ENCODE measurements at regions not wholly inside any gene's neighbourhood (a gene's known extent, or its start where the extent isn't known, plus 50 kb on each side); places are given as distances from the start of the nearest gene placed in this dataset.
A peak's percentile ranks its signal among the peaks of the same experiment; 100 is the strongest.
"Not testable (repeated sequence)": the region's sequence is repeated elsewhere in the genome, so short reads cannot be mapped to it uniquely, and the experiment has no call there.

DNA sequence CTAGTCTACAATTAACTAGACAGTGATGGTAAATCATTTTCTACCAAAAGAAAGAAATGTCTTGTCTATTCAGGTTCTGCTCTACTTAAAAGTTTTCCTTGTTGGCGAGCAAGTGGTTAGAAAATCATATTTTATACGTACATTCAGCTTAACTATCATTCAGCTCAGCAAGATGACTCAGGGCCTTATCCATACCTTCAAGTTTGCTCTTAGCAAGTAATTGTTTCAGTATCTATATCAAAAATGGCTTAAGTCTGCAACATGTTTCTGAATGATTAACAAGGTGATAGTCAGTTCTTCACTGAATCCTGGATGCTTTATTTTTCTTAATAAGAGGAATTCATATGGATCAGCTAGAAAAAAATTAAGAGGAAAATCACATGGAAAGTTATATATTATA lies 90.8 kb upstream of the TP53BP2 start:
- H3K27me3 ChIP-seq; H3K36me3 ChIP-seq (ENCODE audit: low read depth, missing control alignments); intact Hi-C loops (cut with DNase I; ENCODE audit: low total_unique reads); H3K4me3 ChIP-seq; H3K4me1 ChIP-seq; H3K27ac ChIP-seq; DNase-seq; H3K9me3 ChIP-seq: not testable (repeated sequence)
- 81 to 85% methylated on average over 2 of the region's 2 CpGs for WGBS, 2 donors

DNA sequence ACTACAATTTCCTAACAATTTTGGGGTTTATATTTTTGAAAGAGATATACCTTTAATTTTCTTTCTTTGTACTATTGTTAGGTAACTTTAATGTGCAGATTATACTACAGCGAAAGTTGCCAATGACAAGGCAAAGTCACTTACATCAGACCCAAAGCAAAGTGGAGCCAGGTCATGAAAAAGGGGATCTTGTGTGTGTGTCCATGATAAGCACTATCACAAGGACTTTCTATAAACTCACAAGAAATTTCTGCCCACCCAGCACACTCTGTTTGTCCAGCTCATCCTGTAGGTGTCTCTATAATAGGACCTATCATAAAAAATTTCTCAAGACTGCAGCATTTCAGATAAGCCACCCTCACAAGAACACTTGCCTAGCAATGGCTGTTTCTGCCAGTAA lies 85.7 kb upstream of the TP53BP2 start:
- H3K4me3 ChIP-seq; H3K9me3 ChIP-seq; DNase-seq; H3K36me3 ChIP-seq (ENCODE audit: low read depth, missing control alignments); intact Hi-C loops (cut with DNase I; ENCODE audit: low total_unique reads); H3K27me3 ChIP-seq; H3K27ac ChIP-seq; H3K4me1 ChIP-seq: not testable (repeated sequence)
- WGBS, 2 donors: 50 to 94% methylated on average over 1 of the region's 1 CpG

DNA sequence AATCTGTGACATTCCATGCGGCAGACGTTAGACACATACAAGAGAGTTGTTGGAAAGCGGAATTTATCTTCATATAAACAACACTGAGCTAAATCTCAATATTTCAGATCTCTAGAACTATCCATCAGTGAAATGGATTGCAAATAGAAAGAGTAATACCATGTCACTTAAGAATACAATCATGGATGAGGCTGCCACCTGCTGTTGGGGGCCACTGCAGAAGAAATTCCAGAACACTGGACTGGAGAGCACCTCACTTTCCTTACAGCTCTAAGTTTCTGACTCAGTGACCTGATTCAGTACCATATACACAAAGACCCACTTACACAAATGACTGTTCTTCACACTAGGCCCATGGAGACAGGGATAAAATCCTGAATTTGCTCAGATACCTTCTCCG lies 75.1 kb upstream of the TP53BP2 start:
- H3K4me3 ChIP-seq; H3K27ac ChIP-seq; H3K27me3 ChIP-seq; H3K36me3 ChIP-seq (ENCODE audit: low read depth, missing control alignments); H3K4me1 ChIP-seq; intact Hi-C loops (cut with DNase I; ENCODE audit: low total_unique reads); H3K9me3 ChIP-seq: not testable (repeated sequence)
- peak; percentile 51 for DNase-seq
- 92 to 100% methylated on average over 1 of the region's 4 CpGs for WGBS, 2 donors

DNA sequence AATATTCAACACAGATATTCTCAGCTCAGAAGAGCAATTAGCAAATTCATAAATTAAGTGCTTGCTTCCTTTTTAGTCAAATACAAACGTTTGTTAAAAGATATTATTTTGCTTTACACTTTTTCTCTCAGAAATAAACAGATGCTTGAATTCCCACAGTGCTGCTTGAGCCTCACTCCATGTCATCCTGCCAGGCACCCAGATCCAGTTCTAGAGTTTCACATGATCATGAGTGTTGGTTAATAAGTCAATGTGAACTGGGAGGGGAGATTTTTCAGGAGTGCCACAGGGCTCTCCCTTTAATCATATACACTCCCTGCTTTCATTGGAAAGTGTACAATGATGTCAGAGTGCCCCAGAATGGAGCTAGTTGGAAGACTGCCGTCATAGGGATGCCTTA lies 69.7 kb upstream of the TP53BP2 start:
- H3K27ac ChIP-seq; H3K4me1 ChIP-seq; H3K36me3 ChIP-seq (ENCODE audit: low read depth, missing control alignments); H3K9me3 ChIP-seq; intact Hi-C loops (cut with DNase I; ENCODE audit: low total_unique reads); H3K4me3 ChIP-seq; H3K27me3 ChIP-seq; DNase-seq: not testable (repeated sequence)
- 51 to 60% methylated on average over 2 of the region's 2 CpGs for WGBS, 2 donors

DNA sequence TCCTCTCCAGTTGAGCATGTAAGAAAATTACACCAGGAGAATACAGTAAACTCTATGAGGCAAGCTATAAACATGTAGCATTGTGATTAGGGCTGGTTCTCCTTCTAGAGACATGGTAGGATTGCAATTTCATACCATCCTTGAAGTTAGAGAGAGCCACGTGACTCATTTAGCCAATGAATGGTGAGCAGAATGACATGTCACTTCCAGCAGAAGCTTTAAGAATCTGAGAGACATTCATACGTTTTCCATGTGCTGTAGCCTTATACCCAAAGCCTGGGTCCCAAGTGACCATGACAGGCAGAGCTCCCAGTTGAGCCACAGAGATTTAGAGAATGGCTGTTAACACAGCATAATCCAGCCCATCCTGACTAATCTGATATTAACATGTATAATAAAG lies 68.0 kb upstream of the TP53BP2 start:
- WGBS, 2 donors: 69 to 79% methylated on average over 2 of the region's 2 CpGs
- not testable (repeated sequence) for H3K27me3 ChIP-seq

DNA sequence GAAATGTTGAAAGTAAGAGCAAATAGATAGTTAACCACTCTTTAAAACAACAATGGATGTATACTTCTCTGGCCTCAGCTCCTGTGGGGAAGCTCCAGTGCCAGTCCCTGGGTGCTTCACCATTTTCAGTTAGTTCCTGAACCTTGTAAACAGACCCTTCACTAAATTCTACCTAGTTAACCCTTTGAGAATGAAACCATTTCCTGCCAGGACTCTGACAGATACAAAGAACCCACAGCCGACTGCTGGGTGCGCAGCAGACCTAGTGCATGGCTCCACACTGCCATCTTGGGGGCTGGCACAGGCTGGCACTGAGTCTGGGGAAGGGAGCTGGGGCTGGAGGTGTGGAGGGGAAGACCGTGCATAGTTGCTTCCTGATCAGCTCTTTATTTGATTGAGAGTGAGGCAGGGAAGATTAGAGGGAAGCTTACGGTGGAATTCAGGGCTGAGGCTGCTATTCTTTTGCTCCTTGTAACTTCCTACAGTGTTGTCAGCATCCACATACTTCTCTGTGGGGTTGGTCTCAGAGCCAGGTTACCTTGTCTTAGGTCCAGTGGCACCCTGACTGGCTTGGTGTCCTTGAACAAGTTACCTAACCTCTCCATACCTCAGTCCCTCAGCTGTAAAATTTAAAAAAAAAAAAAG lies 62.3 kb upstream of the TP53BP2 start:
- H3K4me3 ChIP-seq; DNase-seq; H3K27me3 ChIP-seq; intact Hi-C loops (cut with DNase I; ENCODE audit: low total_unique reads); H3K9me3 ChIP-seq; H3K4me1 ChIP-seq; H3K27ac ChIP-seq; H3K36me3 ChIP-seq (ENCODE audit: low read depth, missing control alignments): not testable (repeated sequence)
- whole genome bisulfite sequencing, 2 donors: 35 to 58% methylated on average over 2 to 4 of the region's 4 CpGs

More for the DNA sequence above, 68.0 kb upstream of the TP53BP2 start:
- H3K4me1 ChIP-seq; H3K27ac ChIP-seq; H3K9me3 ChIP-seq; intact Hi-C loops (cut with DNase I; ENCODE audit: low total_unique reads); DNase-seq; H3K36me3 ChIP-seq (ENCODE audit: low read depth, missing control alignments); H3K4me3 ChIP-seq: not testable (repeated sequence)

DNA sequence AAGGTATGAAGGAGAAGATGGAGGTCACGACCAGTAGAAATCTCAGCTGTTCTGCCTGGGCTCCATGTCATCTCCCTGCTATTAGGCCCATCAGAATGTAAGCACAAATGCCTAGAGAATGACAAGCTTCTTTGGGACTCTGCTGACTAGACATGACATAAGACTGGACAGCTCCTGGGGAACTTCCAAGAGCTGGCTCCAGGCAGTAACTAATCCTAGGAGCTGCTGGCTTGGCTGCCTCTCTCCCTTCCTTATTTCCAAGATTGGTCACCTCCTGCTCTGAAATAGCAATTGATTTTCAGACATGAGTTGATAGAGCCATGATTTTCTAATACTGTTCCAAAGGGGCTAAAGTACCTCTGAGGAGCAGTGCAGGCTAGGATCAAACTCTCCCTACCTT lies 57.5 kb upstream of the TP53BP2 start:
- H3K9me3 ChIP-seq; H3K27me3 ChIP-seq; H3K27ac ChIP-seq; H3K36me3 ChIP-seq (ENCODE audit: low read depth, missing control alignments); H3K4me1 ChIP-seq; H3K4me3 ChIP-seq; intact Hi-C loops (cut with DNase I; ENCODE audit: low total_unique reads); DNase-seq: not testable (repeated sequence)
- WGBS, 2 donors: no CpG with 5 or more reads among the region's 1 CpG

DNA sequence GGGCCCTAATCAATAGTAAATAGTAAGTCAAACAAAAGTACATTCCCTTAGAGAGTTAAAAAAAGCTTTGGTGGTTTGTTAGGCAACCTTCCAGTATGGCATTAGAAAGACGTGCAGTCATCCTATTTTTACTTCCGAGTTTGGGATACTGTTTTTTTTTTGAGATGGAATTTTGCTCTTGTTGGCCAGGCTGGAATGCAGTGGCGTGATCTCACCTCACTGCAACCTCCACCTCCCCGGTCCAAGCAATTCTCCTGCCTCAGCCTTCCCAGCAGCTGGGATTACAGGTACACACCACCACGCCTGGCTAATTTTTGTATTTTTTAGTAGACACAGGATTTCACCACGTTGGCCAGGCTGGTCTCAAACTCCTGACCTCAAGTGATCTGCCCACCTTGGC lies 54.0 kb upstream of the TP53BP2 start:
- H3K9me3 ChIP-seq; DNase-seq; intact Hi-C loops (cut with DNase I; ENCODE audit: low total_unique reads); H3K4me1 ChIP-seq; H3K4me3 ChIP-seq; H3K27ac ChIP-seq; H3K36me3 ChIP-seq (ENCODE audit: low read depth, missing control alignments); H3K27me3 ChIP-seq: not testable (repeated sequence)
- WGBS, 2 donors: 65 to 71% methylated on average over 6 of the region's 6 CpGs

DNA sequence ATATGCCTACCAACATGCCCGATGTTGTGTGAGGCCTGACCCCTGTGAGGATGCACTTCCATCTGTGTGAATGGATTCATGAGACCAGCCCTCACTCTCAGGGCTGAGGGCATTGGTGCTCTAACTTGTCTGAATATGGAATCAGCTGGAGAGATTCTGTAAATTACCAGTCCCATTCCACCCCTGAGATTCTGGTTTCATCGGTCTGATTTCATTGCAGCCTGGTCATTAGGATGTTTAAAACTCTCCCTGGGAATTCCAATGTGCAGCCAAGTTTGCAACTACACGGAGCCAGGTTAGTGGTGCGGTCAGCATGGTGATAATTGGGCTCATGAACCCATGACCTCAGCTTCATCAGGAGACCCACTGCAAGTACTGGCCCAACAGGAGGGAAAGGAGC lies 51.4 kb upstream of the TP53BP2 start:
- H3K4me1 ChIP-seq; intact Hi-C loops (cut with DNase I; ENCODE audit: low total_unique reads); H3K9me3 ChIP-seq; H3K27ac ChIP-seq; DNase-seq; H3K4me3 ChIP-seq; H3K36me3 ChIP-seq (ENCODE audit: low read depth, missing control alignments); H3K27me3 ChIP-seq: not testable (repeated sequence)
- no CpG with 5 or more reads among the region's 4 CpGs for WGBS, 2 donors

DNA sequence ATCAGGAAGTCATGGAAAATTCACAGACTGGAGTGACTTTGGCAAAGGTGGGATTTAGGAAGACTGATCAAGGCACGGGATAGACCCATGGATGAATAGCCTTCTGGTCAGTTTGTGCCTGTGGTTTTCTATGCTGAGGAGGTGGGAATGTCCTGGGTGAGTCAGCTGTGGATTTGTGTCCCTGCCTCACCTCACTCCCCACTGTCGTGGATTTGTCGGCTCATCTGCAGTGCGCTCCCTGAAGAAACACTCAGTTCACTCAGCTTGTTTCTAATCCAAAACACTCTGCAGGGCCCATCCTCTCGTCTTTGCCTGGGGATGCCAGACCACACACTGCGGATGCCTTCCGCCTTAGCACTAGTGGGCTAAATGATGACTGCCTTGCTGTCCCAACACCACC lies 50.2 kb upstream of the TP53BP2 start:
- H3K9me3 ChIP-seq; H3K36me3 ChIP-seq (ENCODE audit: low read depth, missing control alignments); intact Hi-C loops (cut with DNase I; ENCODE audit: low total_unique reads); H3K27ac ChIP-seq; H3K4me1 ChIP-seq; H3K4me3 ChIP-seq; DNase-seq; H3K27me3 ChIP-seq: not testable (repeated sequence)
- WGBS, 2 donors: 87 to 93% methylated on average over 3 to 5 of the region's 7 CpGs

Small RNAs in the stretch of these regions (small RNA-seq; reads per million reads assigned to genes)
- 0 reads per million in 2 donors for gene RNU6-1319P

Measured in testis (tissue), 2 donors.